ENCODE measurements at regions not wholly inside any gene's neighbourhood (a gene's known extent, or its start where the extent isn't known, plus 50 kb on each side); places are given as distances from the start of the nearest gene placed in this dataset.

DNA sequence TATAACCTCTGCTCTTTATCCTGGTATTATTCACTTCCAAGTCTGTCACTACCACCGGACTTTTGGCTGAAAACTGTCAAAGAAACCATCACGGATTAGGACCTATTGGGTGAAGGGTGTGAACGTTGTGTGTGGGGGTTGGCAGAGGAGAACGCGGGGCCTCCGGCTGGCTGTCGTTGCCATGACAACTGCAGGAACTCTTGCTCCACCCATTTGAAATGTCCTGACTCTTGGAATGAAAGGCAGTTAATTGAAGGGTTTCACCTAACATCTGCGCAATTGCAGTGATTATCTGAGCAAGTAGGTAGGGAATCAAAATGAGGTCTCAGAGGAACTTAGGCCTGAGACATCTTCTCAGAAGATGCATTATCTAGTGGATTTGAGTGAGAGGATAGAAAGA, 60.9 kb upstream of the CLMP start:
- no peak for DNase-seq (ENCODE audit: low read depth)

DNA sequence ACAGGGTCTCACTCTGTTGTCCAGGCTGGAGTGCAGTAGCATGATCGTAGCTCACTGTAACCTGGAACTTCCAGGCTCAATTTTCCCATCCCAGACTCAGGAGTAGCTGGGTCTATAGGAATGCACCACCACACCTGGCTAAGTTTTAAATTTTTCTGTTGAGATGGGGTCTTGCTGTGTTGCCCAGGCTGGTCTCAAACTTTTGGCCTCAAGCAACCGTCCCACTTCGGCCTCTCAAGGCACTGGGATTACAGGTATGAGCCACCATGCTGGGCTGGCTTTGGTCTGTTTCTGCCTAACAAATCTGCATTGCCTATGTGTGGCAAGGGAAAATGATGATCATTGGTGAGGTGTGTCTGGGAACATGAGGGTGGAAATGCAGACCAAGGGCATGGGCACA, 59.3 kb upstream of the CLMP start:
- DNase-seq (ENCODE audit: low read depth) = no peak

DNA sequence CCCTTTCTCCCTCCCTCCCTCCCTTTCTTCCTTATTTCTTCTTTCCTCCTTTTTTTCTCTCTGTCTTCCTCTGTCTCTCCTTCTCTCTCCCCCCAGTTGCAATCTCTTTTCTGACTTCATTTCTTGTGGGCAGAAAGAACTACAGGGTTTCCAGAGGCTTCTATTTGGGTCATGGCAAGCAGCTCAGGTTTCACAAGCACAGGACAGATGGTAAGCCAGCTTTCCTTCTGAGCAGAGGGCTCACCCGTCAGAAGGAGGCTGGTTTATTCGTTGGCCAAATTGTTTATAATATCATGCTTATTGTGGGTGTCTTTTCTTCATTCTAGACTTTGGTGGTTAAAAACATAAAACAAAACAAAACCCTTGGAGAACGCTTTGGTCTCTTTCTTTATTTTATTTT, 58.9 kb upstream of the CLMP start:
- no peak for DNase-seq (ENCODE audit: low read depth)

DNA sequence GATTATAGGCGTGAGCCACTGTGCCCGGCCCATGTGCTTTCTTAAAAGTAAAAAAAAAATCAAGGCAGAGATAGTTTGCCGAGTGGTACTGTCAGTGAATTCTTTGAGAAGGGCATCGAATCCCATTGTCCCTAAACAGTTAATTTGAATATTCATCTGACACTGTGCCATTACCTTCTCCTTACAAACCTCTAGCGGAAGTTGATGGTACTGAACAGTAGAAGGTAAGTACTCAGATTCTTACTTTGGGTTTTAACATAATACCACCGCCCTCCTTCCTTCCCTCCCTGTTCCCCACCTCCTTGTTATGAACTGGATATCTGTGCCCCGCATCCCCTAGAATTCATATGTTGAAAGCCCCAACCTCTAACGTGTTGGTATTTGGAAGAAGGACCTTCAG, 58.2 kb upstream of the CLMP start:
- no peak for DNase-seq (ENCODE audit: low read depth)

DNA sequence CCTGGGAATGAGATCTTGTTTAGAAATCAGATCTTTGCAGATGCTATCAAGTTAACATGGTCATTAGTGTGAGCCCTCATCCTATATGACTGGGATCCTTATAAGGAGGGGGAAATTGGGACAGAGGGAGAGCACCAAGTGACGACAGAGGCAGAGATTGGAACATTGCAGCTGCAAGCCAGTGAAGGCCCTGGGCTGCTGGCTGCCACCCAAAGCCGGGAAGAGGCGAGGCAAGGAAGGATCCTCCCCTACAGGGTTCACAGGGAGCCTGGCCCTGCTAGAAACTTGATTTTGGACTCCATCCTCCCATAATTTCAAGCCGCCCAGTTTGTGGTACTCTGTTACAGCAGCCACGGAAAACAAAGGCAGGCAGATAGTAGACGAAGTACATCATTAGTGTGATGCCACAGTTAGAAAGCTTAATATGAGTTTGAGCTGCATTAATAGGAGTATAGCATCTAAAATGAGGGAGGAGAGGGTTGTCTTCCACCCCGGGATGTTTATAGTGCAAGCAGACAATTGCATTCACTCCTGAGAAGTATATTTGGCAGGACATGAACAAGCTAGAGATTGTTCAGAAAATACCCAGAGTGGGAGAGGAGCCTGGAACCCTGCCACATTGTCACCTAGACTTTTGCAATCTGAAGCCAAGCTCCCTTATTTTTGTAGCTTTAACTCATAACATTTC, 56.8 kb upstream of the CLMP start:
- no peak for DNase-seq (ENCODE audit: low read depth)

DNA sequence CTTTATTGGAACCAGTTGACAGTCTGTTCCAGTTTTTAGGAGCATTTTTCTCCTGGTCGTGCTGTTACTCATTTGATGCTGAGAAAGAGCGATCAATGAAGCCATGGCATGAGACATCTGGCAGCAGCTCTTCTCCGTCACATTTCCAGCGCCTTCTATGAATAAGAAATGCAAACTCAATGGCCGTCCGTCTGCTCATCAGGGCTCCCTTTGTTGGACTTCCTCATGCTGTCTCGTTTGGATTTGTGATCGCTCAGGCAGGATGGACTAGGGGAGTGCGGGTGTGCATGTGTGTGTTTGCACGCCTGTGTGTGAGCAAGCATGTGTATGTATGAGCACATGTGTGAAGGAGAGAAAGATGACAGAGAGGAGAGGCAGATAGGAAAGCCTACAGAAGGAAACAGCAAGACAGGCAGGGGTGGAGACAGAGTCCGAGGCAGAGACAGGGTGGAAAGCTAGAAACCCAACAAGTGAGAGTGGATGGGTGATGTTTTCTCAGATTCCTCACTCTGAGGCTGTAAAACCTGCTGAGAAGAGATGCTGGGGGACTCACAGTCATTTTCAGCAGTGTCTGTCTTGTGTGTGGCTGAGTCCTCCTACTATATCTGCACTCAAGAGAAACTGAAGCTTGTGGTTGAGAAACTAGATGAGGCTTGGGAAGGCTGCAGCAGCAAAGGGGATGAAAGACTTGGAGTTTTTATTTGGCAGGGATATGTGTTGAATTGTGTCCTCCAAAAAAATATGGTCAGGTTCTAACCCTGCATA, 56.0 kb upstream of the CLMP start:
- DNase-seq (ENCODE audit: low read depth) = no peak

DNA sequence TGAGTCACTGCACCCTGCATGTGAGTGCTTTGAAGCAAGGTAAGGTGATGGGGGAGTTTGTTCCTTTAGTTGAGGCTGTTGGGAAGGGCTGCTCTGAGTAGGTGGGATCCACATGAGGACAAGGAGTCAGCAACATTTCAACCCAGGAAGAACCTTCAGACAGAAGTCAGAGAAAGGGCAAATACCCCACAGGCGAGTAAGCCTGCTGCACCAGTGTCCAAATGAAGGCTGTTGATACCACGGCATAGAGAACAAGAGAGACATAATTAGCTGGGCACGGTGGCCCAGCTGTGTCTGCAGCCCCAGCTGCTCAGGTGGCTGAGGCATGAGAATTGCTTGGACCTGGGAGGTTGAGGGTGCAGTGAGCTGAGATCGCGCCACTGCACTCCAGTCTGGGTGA, 54.3 kb upstream of the CLMP start:
- DNase-seq (ENCODE audit: low read depth) = no peak

DNA sequence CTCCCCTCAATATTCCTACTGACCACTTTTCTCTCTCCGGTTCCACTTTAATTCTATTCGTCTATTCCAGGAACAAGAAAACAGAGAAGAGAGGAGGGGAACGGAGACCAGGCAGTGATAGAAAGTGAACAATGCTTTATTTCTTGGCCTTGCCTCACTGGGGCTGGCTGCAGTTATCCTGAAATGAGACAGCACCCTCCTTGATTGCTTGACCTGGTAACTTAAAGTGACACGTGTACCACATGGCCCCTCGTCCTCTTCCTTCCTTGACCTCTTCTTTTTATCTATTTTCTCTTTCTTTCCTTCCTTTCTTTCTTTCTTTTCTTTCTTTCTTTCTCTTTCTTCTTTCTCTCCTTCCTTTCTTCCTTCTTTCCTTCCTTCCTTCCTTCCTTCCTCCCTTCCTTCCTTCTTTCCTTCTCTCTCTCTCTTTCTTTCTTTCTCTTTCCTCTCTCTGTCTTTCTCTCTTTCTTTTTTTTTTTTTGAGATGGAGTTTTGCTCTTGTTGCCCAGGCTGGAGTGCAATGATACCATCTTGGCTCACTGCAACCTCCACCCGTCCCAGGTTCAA, 52.8 kb upstream of the CLMP start:
- no peak for DNase-seq (ENCODE audit: low read depth)

DNA sequence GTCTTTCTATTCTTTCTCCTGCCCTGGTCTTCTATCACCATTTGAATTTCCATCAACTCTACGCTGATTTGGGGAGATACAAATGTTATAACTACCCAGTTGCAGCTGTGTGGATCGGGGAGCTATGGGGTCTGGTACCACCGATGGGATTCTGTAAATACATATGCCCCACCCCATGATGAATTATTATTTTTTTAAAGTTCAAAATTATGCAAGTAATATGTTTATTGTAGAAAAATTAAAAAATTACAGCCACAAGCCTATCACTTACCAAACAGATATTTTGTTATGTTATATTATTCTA, 52.4 kb upstream of the CLMP start:
- no peak for DNase-seq (ENCODE audit: low read depth)

DNA sequence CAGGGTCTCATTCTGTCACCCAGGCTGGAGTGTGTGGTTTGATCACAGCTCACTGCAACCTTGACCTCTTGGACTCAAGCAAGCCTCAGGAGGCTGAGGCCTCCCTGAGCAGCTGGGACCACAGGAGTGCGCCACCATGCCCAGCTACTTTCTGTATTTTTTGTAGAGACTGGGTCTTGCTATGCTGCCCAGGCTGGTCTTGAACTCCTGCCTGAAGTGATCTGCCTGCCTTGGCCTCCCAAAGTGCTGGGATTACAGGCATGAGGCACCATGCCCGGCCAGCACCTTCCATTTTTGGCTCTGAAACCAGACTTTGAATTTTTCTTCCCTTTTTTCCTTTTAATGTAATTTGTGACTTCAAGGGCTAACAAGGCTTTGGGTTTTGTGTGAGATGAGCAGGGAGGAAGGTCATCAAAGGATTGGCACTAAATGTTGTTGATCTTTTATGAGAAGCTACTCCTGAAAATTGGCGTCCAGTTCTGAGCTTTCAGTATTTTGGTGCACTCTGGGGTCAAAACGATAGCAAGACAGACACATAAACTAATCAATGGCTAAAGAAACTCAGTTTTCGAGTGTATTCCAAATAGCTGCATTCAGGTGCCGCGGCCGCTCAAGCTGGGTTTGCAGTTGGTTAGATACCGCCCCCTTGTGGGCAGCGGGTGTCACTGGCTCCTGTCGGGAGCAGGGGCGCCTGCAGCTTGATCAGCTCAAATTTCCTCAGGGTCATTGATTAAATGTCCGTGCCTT, 51.9 kb upstream of the CLMP start:
- DNase-seq (ENCODE audit: low read depth) = peak; percentile 73

DNA sequence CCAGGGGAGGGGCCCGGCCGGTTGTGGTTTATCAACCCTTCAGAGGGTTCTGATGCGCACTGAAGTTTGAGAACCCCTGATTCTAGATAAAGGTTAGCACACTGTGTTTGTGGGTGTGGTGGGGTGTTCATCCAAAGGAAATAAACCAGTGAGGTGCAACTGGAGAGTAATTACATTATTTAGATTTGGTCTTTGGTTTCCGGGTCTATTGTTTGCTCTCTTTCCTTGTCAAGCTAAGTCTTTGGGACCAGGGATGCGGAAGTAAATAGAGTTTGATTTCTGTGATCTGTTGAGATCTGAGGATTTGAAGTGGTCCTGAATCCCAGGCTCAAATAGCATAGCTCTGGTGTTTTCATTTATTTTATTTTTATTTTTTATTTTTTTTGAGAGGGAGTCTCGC, 50.5 kb upstream of the CLMP start:
- no peak for DNase-seq (ENCODE audit: low read depth)
